ENCODE measurements at regions not wholly inside any gene's neighbourhood (a gene's known extent, or its start where the extent isn't known, plus 50 kb on each side); places are given as distances from the start of the nearest gene placed in this dataset.

- TF ChIP-seq EP300 (IDR thresholded peaks at IDR 0.05; ENCODE audit: borderline replicate concordance in 1 of 2, low read depth in 1 of 2, low read length in 1 of 2) = peak in 1 of 2 experiments; percentile 64; a peak in 1 of 4 replicates
- TF ChIP-seq USF2 (IDR thresholded peaks at IDR 0.05; ENCODE audit: borderline replicate concordance, low read depth, low read length) = no peak
- TF ChIP-seq YY1 (IDR thresholded peaks at IDR 0.05; ENCODE audit: low read depth) = no peak
- no peak for TF ChIP-seq ZBTB33 (IDR thresholded peaks at IDR 0.05; ENCODE audit: borderline replicate concordance, low read depth)
- no peak for TF ChIP-seq REST (IDR thresholded peaks at IDR 0.05; ENCODE audit: low read depth, low read length)
- TF ChIP-seq CTCF (IDR thresholded peaks at IDR 0.05) = no peak
- no peak for TF ChIP-seq EZH2phosphoT487 (IDR thresholded peaks at IDR 0.05; ENCODE audit: borderline replicate concordance, low read depth)
Observed at GRCh38 chr5:67407979-67408378, 211.4 kb upstream of the CD180 start.
